Motor neuron (in vitro differentiated cells): ENCODE measurements at regions not wholly inside any gene's neighbourhood (a gene's known extent, or its start where the extent isn't known, plus 50 kb on each side); places are given as distances from the start of the nearest gene placed in this dataset.

Experiments used
- ATAC-seq, 8 experiments: fragments of 200-7000 bp; cut with Tn5 transposase; replicated peaks in 6 of 8; 2 replicates each; pipeline ENCODE4 v1.8.0; 2021; ENCODE audit warnings: mild to moderate bottlenecking in 8 of 8, moderate library complexity in 8 of 8
- H3K27ac ChIP-seq, 2 donors: fragments of 250-450 bp; sonication (Bioruptor Pico); 2 replicates each; pipeline ENCODE4 v1.9.0; 2021; ENCODE audit warnings: antibody characterized with exemption in 2 of 2, mild to moderate bottlenecking in 2 of 2, moderate library complexity in 1 of 2
- H3K4me1 ChIP-seq, 2 donors: fragments of 250-450 bp; sonication (Bioruptor Pico); replicated peaks in 1 of 2; 2 replicates each; pipeline ENCODE4 v1.6.1; 2021; ENCODE audit warnings: antibody characterized with exemption in 2 of 2, mild to moderate bottlenecking in 2 of 2, moderate library complexity in 1 of 2
- H3K4me3 ChIP-seq, 5 donors: fragments of 250-450 bp; sonication (Bioruptor Pico); 2 replicates each; pipeline ENCODE4 v1.9.0; 2021; ENCODE audit warnings: antibody characterized with exemption in 5 of 5, mild to moderate bottlenecking in 5 of 5, moderate library complexity in 4 of 5
- WGBS, 10 experiments: fragments of 450-650 bp; shearing (Covaris generic); methylation state at CpG; one replicate each; pipeline ENCODE4 v1.0.0; 2022; 5-methylcytosine and 5-hydroxymethylcytosine counted together
- in situ Hi-C, 9 experiments: fragments of 400-800 bp; cut with MboI; loops; one replicate each; pipeline ENCODE4 v1.15.0; 2021; ENCODE audit warnings: low sequenced_read_pairs in 9 of 9, low pct_unique_long_range_greater_than_20kb in 2 of 9; ENCODE audit not compliant: unreplicated experiment in 9 of 9

DNA sequence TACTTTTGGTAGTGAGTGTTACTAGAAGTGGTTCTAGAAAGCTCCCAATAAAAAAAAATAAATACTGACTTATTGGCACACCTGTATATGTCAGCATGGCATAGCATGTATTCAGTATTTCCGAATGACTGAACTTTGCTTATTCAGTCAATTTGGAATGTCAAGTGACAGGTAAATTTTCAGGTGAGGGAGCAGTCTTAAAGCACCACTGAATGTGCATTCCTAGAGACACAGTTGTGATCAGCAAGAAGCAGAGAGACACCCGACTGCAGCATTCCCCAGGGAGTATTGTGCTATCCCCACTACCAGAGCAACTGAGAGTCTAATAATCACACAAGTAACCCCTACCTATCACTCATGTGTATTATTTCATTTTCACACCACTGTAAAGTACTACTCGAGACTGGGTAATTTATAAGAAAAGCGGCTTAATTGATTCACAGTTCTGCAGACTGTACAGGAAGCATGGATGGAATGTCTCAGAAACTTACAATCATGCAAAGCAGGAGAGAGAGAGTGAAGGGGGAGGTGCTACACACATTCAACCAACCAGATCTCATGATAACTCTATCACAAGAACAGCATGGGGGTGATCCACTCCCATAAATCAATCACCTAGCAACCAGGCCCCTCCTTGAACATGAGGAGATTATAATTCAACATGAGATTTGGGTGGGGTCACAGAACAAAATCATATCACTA, 201.5 kb downstream of the TBX15 start:
- in situ Hi-C loops = no loop called here
- peak in 1 of 8 experiments; percentile 26 for ATAC-seq
- 53 to 100% (median 86%) methylated on average over 1 to 4 of the region's 4 CpGs; no CpG with 5 or more reads in 2 of the 10 experiments for WGBS, 10 experiments
- Histone ChIP-seq H3K4me1 (no peaks in the 10 kb centered on the region), H3K27ac (no peak overlapping the region), H3K4me3 (no peak overlapping the region)

DNA sequence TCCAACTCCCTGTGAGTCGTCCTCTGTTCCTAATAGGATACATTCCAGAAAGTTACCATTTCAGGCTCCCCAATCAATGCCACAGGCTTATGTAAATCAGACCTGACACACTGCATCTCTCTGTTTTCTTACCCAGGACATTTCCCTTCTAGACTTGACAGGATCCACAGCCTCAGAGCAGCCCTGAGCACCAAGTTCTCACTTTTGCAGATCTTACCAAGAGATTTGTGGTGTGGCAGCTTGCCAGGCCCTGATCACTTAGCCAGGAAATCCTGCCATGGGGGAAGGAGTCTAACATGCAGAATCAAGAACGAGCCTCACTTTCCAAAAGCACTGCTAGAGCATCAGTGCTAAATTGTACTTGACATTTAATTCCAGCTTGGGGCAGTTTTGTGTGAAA, 202.9 kb downstream of the TBX15 start:
- H3K4me3 ChIP-seq = no peak overlapping the region
- in situ Hi-C loops = no loop called here
- no peak overlapping the region for H3K27ac ChIP-seq
- 40 to 88% (median 75%) methylated on average over 1 to 2 of the region's 2 CpGs; no CpG with 5 or more reads in 3 of the 10 experiments for WGBS, 10 experiments
- H3K4me1 ChIP-seq = no peaks in the 10 kb centered on the region
- peak in 1 of 8 experiments; percentile 9 for ATAC-seq

- 38 to 100% (median 59%) methylated on average over 1 to 2 of the region's 2 CpGs for WGBS, 10 experiments
- in situ Hi-C loops = no loop called here
These were observed 204.9 kb downstream of the TBX15 start for GRCh38 chr1:118783095-118783758.

GRCh38 chr1:118773656-118774055, 214.5 kb downstream of the TBX15 start:
- Histone ChIP-seq H3K27ac (no peak overlapping the region), H3K4me1 (no peaks in the 10 kb centered on the region), H3K4me3 (no peak overlapping the region)
- in situ Hi-C loops = no loop called here
- 33 to 100% (median 91%) methylated on average over 1 of the region's 1 CpG; no CpG with 5 or more reads in 3 of the 10 experiments for WGBS, 10 experiments
- peak in 1 of 8 experiments; percentile 27 for ATAC-seq

More at GRCh38 chr1:118783095-118783758, 204.9 kb downstream of the TBX15 start:
- Histone ChIP-seq H3K4me1 (no peaks in the 10 kb centered on the region), H3K4me3 (no peak overlapping the region), H3K27ac (no peak overlapping the region)
- ATAC-seq = no peak

- Histone ChIP-seq H3K27ac (no peak overlapping the region), H3K4me3 (no peak overlapping the region), H3K4me1 (no peaks in the 10 kb centered on the region)
- 18 to 81% (median 72%) methylated on average over 1 to 2 of the region's 2 CpGs; no CpG with 5 or more reads in 1 of the 10 experiments for WGBS, 10 experiments
- ATAC-seq = no peak
- in situ Hi-C loops = no loop called here
These were observed 220.2 kb downstream of the TBX15 start for GRCh38 chr1:118767971-118768370.

DNA sequence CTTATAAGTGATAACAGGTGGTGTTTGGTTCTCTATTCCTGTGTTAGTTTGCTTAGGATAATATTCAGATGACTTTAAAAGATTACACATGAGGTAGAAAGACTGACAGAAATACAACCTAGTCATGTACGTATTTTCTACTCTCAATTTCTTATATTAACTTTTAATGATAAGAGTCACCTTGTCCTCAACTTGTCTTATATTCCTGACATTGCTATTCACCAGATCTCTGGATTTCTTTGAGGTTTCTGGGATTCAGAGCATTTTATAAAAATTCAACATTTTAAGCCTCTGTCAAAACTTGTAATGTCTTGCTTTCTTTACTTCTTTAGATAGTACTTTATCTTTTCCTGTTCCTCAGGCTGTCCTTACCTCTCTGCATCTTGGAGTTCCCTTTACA, 234.2 kb downstream of the TBX15 start:
- Histone ChIP-seq H3K27ac (no peak overlapping the region), H3K4me1 (no peaks in the 10 kb centered on the region), H3K4me3 (no peak overlapping the region)
- WGBS, 10 experiments = 30 to 92% (median 87%) methylated on average over 1 of the region's 1 CpG; no CpG with 5 or more reads in 2 of the 10 experiments
- in situ Hi-C loops = no loop called here
- ATAC-seq = no peak

- H3K27ac ChIP-seq = no peak overlapping the region
- in situ Hi-C loops = no loop called here
- ATAC-seq = no peak
- no peaks in the 10 kb centered on the region for H3K4me1 ChIP-seq
- H3K4me3 ChIP-seq = no peak overlapping the region
These were observed 237.0 kb downstream of the TBX15 start for GRCh38 chr1:118751166-118751565.

- peak in 1 of 8 experiments; percentile 42 for ATAC-seq
These were observed 243.7 kb downstream of the TBX15 start for GRCh38 chr1:118744420-118744819.

GRCh38 chr1:118739501-118739900, 248.6 kb downstream of the TBX15 start:
- 0 to 80% (median 57%) methylated on average over 1 to 4 of the region's 4 CpGs; no CpG with 5 or more reads in 1 of the 10 experiments for WGBS, 10 experiments
- ATAC-seq = peak in 2 of 8 experiments; percentile 34 to 47
- in situ Hi-C loops = no loop called here
- no peak overlapping the region for H3K27ac ChIP-seq
- no peak overlapping the region for H3K4me3 ChIP-seq
- peaks cover 0 to 4% of the 10 kb centered on the region in 2 donors for H3K4me1 ChIP-seq

More at GRCh38 chr1:118744420-118744819, 243.7 kb downstream of the TBX15 start:
- 33 to 100% (median 100%) methylated on average over 1 of the region's 1 CpG for WGBS, 10 experiments
- H3K4me1 ChIP-seq = peaks cover 0 to 4% of the 10 kb centered on the region in 2 donors
- H3K4me3 ChIP-seq = no peak overlapping the region
- no peak overlapping the region for H3K27ac ChIP-seq
- in situ Hi-C loops = no loop called here

GRCh38 chr1:118736322-118736721, 251.8 kb downstream of the TBX15 start:
- in situ Hi-C loops = no loop called here
- Histone ChIP-seq H3K27ac (no peak overlapping the region), H3K4me1 (peaks cover 0 to 4% of the 10 kb centered on the region in 2 donors), H3K4me3 (no peak overlapping the region)
- WGBS, 10 experiments = 100% methylated on average over 1 of the region's 1 CpG; no CpG with 5 or more reads in 7 of the 10 experiments
- ATAC-seq = peak in 3 of 8 experiments; percentile 25 to 85 (median 74)

- no peak for ATAC-seq
- 28 to 100% (median 82%) methylated on average over 2 to 3 of the region's 3 CpGs for WGBS, 10 experiments
- Histone ChIP-seq H3K4me3 (no peak overlapping the region), H3K4me1 (no peaks in the 10 kb centered on the region), H3K27ac (no peak overlapping the region)
- in situ Hi-C loops = loop anchor here in 1 of 9 experiments (25.0 kb wide), 1 partner anchor 556 kb away; no protein-coding TSS in a partner anchor
These were observed 270.2 kb downstream of the TBX15 start for GRCh38 chr1:118717893-118718292.

- WGBS, 10 experiments = 18 to 100% (median 93%) methylated on average over 1 of the region's 1 CpG
- in situ Hi-C loops = loop anchor here in 1 of 9 experiments (25.0 kb wide), 1 partner anchor 554 kb away; no protein-coding TSS in a partner anchor
- no peak for ATAC-seq
- Histone ChIP-seq H3K4me3 (no peak overlapping the region), H3K27ac (no peak overlapping the region), H3K4me1 (no peaks in the 10 kb centered on the region)
These were observed 271.4 kb downstream of the TBX15 start for GRCh38 chr1:118716775-118717174.

DNA sequence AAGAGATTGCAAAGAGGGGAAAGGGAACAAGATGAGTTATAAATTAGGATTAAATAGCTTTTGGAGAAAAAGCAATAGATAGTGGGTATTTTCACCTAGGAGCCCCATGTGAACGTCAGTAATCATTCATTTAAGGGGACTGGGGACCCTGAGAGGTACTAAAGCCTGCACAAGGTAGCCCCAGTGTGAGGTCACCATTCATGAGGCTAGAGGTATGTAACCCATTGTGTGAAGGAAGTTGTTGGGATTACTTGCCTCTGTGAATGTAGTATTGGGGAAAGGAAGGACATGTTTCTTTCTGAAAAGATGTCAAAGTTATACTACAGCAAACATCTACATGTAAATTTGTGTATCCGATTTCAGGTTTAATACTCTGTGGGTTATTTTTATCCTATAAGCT, 276.8 kb downstream of the TBX15 start:
- in situ Hi-C loops = loop anchor here in 1 of 9 experiments (25.0 kb wide), 1 partner anchor 549 kb away; no protein-coding TSS in a partner anchor
- no peak for ATAC-seq
- WGBS, 10 experiments = 38 to 86% (median 60%) methylated on average over 1 to 2 of the region's 2 CpGs

More for the DNA sequence above, 276.8 kb downstream of the TBX15 start:
- H3K4me3 ChIP-seq = no peak overlapping the region
- H3K27ac ChIP-seq = no peak overlapping the region
- H3K4me1 ChIP-seq = no peaks in the 10 kb centered on the region
